Brain microvascular endothelial cell (primary cell): ENCODE measurements at regions not wholly inside any gene's neighbourhood (a gene's known extent, or its start where the extent isn't known, plus 50 kb on each side); places are given as distances from the start of the nearest gene placed in this dataset.
"Not testable (repeated sequence)": the region's sequence is repeated elsewhere in the genome, so short reads cannot be mapped to it uniquely, and the experiment has no call there.

ENCODE experiments used
- DNase-seq: peaks from one replicate; pipeline ENCODE4 v3.0.0-alpha.2; 2020
- H3K27ac ChIP-seq: fragments of 250-450 bp; sonication (Bioruptor Pico); 2 replicates; pipeline ENCODE4 v1.5.1; 2020; ENCODE audit warnings: mild to moderate bottlenecking, moderate library complexity
- H3K27me3 ChIP-seq: fragments of 250-450 bp; sonication (Bioruptor Pico); replicated peaks from 2 replicates; pipeline ENCODE4 v1.5.1; 2020; ENCODE audit warnings: mild to moderate bottlenecking
- H3K36me3 ChIP-seq: fragments of 250-450 bp; sonication (Bioruptor Pico); replicated peaks from 2 replicates; pipeline ENCODE4 v1.5.1; 2020; ENCODE audit warnings: mild to moderate bottlenecking
- H3K4me3 ChIP-seq: 2 replicates; pipeline ENCODE4 v1.5.1; 2011; ENCODE audit warnings: low read depth, mild to moderate bottlenecking, control low read depth, low read length, moderate library complexity
- in situ Hi-C: cut with HindIII; loops from 2 replicates; pipeline ENCODE4 v1.10.0; 2017; ENCODE audit warnings: low sequenced_read_pairs, low pct_ligation_motif_present
- TF ChIP-seq, protein P1 (sequence below): IDR thresholded peaks from 2 replicates; pipeline ENCODE4 v1.5.1; 2011; ENCODE audit warnings: low read depth, mild to moderate bottlenecking, moderate library complexity, low read length, control low read depth, inconsistent platforms; ENCODE audit errors: missing control alignments

DNA sequence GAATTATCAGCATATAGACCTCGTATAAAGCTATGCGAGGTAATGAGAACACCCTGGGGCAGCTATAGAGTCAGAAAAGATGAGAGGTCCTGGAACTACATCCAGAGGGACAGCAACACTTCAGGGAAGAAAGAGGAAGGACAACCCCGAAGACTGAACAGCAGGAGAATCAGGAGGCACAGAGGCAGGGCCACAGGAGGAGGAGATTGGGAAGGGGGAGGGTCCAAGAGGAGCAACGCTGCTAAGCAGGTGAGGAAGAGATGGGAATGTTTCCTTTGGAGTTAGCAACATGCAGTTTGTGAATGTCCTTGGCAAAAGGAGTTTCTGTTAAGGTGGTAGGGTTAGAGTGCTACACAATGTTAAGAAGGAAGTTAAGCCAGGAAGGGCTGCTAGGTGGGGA lies 79.5 kb upstream of the OLIG3 start:
- Histone ChIP-seq H3K27me3 (no peaks in the 10 kb centered on the region), H3K27ac (no peak overlapping the region), H3K4me3 (no peak overlapping the region), H3K36me3 (no peaks in the 10 kb centered on the region)
- in situ Hi-C loops, result no loop called here
- TF ChIP-seq, protein P1, sequence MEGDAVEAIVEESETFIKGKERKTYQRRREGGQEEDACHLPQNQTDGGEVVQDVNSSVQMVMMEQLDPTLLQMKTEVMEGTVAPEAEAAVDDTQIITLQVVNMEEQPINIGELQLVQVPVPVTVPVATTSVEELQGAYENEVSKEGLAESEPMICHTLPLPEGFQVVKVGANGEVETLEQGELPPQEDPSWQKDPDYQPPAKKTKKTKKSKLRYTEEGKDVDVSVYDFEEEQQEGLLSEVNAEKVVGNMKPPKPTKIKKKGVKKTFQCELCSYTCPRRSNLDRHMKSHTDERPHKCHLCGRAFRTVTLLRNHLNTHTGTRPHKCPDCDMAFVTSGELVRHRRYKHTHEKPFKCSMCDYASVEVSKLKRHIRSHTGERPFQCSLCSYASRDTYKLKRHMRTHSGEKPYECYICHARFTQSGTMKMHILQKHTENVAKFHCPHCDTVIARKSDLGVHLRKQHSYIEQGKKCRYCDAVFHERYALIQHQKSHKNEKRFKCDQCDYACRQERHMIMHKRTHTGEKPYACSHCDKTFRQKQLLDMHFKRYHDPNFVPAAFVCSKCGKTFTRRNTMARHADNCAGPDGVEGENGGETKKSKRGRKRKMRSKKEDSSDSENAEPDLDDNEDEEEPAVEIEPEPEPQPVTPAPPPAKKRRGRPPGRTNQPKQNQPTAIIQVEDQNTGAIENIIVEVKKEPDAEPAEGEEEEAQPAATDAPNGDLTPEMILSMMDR, result no peak
- no peak for DNase-seq

DNA sequence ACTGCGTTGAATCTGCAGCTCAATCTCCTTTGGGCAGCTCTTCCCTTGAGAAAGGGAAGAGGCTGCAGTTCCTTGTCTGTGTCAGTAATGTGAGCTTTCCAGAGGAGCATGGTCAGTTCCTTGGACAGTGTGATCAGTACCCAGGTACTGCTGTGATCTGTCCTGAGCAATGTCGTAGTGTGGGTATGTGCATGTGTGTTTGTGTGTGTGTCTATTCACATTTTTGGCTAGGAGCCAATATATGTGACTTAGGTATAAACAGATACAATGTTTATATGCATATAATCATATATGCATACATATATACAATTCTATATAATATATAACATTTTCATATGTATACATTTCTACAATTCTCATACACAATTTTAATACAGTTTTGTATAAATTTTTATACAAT lies 85.4 kb upstream of the OLIG3 start:
- no peaks in the 10 kb centered on the region for H3K27me3 ChIP-seq
- in situ Hi-C loops, result no loop called here
- H3K36me3 ChIP-seq, result no peaks in the 10 kb centered on the region
- TF ChIP-seq, protein P1, result no peak
- H3K27ac ChIP-seq, result no peak overlapping the region
- no peak overlapping the region for H3K4me3 ChIP-seq
- DNase-seq, result no peak

DNA sequence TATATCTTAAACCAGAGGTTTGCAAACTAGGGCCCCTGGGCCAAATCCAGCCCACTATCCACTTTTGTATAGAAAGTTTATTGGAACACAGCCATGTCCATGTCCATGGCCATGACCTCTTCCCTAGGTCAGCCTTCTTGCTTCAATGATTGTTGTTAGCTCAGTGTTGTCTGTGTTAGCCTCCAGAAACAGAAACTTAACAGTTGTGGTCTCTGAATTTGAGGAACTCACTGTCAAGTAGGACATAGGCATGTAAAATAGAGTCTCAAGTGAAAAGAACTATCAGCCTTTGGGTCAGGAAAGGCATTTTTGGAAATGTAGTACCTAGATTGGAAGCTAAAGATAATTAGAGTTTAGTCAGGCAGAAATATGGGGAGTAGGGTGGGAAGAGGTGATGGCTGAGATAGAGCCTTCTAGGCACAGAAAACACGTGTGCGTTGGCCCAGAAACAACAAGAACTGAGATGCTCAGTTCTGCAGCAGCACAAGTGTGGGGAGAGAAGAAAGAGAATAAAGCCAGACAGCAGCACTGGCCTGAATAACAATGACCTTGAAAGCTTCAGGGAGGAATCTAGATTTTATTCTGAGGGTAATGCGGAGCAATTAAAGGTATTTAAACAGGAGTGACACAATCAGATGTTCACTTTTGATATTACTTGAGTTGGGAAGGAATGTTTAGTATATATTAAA lies 87.0 kb upstream of the OLIG3 start:
- H3K4me3 ChIP-seq, result no peak overlapping the region
- H3K27me3 ChIP-seq, result no peaks in the 10 kb centered on the region
- in situ Hi-C loops, result no loop called here
- TF ChIP-seq, protein P1, result no peak
- DNase-seq, result no peak
- no peak overlapping the region for H3K27ac ChIP-seq
- no peaks in the 10 kb centered on the region for H3K36me3 ChIP-seq

DNA sequence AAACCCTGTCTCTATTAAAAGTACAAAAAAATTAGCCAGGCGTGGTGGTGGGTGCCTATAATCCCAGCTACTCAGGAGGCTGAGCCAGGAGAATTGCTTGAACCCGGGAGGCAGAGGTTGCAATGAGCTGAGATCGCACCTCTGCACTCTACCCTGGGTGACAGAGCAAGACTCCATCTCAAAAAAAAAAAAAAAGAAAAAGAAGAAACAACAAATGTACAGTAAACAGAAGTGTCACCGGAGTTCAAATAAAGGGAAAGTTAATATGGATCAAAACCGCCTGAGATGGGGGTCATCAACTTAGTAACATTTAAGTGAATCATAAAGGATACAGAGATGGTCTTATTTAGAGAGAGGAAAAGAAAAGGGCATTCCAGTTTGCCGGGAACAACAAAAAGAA lies 89.3 kb upstream of the OLIG3 start:
- DNase-seq, in situ Hi-C loops, H3K4me3 ChIP-seq, H3K36me3 ChIP-seq, H3K27ac ChIP-seq, H3K27me3 ChIP-seq: not testable (repeated sequence)

DNA sequence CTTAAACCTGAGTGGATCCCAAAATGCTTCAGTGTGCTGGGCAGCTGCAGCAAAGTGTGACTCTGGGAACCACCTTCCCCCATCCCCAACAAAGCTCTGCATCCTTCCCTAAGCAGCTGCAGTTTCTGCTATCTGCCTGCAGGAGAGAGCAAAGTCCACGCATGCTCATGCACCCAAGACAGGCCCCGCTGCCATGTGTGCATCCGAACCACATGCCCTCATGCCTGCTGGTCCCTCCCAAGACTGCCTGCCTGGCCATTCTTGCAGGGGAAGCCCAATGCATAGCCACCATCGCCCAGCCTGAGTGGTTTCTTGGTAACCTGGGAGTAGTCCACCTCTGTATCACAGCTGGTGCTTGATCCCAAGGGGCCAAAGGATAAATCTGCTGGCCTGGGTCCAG lies 94.3 kb upstream of the OLIG3 start:
- Histone ChIP-seq H3K27me3 (no peaks in the 10 kb centered on the region), H3K27ac (no peak overlapping the region), H3K36me3 (no peaks in the 10 kb centered on the region), H3K4me3 (no peak overlapping the region)
- DNase-seq, result no peak
- TF ChIP-seq, protein P1, result no peak
- in situ Hi-C loops, result no loop called here

DNA sequence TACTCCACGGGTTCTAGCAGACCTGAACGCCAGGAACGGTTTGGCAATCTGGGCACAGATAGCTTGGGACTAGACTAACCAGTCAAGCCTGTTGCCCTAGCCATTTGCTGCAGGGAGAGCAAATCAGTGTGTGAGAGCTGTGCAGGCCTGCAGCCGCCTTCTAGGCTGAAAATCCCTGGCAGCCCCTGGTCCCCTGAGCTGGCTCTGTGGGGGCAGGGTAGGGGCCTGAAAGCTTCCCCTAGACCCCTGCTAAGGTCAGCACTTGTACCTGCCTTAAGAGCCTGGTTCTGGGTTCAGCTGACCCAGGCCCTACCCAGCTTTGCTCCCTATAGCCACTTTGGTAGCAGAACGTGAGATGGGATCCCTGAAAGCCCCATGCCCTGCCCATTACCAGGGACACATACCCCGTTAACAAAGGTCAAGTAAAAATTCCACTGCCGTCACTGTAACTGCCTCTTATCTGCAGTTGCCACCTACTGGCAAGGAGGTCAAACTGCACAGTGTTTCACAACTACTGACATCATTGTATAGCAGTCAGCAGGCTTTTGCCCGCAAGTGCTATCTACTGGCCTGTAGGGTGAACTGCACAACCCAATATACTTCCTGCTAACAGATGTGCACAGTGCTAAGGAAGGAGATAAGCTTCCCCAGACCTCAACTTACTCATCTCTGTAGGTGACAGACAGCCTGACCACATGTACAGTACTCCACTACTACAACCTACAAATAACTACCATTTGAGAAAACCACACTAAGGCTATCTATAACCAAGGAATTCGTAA lies 95.1 kb upstream of the OLIG3 start:
- DNase-seq, result peak; percentile 29
- TF ChIP-seq, protein P1, result peak; percentile 58

More for the DNA sequence above, 95.1 kb upstream of the OLIG3 start:
- Histone ChIP-seq H3K4me3 (no peak overlapping the region), H3K27me3 (no peaks in the 10 kb centered on the region), H3K36me3 (no peaks in the 10 kb centered on the region), H3K27ac (no peak overlapping the region)
- in situ Hi-C loops, result no loop called here
